Natural killer cell treated with Interleukin-12 subunit alpha and Interleukin-12 subunit beta and Interleukin-15 and Interleukin-18, amount 100 ng/mL, for 72 hours (primary cell): ENCODE measurements at regions not wholly inside any gene's neighbourhood (a gene's known extent, or its start where the extent isn't known, plus 50 kb on each side); places are given as distances from the start of the nearest gene placed in this dataset.

Experiments
- ATAC-seq, 2 donors: fragments of 150-1000 bp; cut with Tn5 transposase in 1 of 2; sonication (Bioruptor Pico), chemical (Tn5 transposase) in 1 of 2; 2 replicates each; pipeline ENCODE4 v1.10.0; 2021
- DNase-seq: peaks from one replicate; pipeline ENCODE4 v3.0.0; 2022; ENCODE audit warnings: low spot score
- H3K27ac Mint-ChIP-seq, 2 donors: 1 replicate in 1 of 2; 2 replicates in 1 of 2; pipeline ENCODE4 v1.8.0; 2022; ENCODE audit warnings: mixed read lengths in 2 of 2, mild to moderate bottlenecking in 1 of 2, moderate library complexity in 1 of 2
- H3K27me3 Mint-ChIP-seq, 2 donors: 1 replicate in 1 of 2; 2 replicates in 1 of 2; pipeline ENCODE4 v1.8.0; 2022; ENCODE audit warnings: mixed read lengths in 2 of 2
- H3K36me3 Mint-ChIP-seq: one replicate; pipeline ENCODE4 v1.8.0; 2022; ENCODE audit warnings: mixed read lengths
- H3K4me1 Mint-ChIP-seq, 2 donors: 1 replicate in 1 of 2; 2 replicates in 1 of 2; pipeline ENCODE4 v1.8.0; 2022; ENCODE audit warnings: low read depth in 2 of 2, mixed read lengths in 2 of 2, mild to moderate bottlenecking in 1 of 2
- H3K4me3 Mint-ChIP-seq: one replicate; pipeline ENCODE4 v1.8.0; 2022; ENCODE audit warnings: mixed read lengths
- H3K9me3 Mint-ChIP-seq: 2 replicates; pipeline ENCODE4 v1.8.0; 2022; ENCODE audit warnings: mixed read lengths

DNA sequence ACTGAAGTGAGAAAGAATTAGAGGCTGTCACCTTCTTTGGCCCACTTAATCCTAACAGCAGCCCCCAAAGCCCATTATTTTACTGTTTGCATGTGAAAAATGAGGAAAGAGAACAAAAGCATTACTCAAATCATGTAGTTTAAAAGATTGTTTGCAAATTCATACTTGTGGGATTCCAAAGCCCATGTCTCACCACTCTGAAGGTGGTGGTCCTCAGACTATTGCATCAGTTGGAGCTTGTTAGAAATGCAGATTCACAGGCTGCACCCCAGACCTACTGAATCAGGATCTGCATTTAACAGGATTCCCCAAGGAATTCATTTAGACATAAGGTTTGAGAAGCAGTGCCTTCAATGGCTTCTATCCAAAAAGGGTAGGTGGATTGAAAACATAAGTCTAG, 93.7 kb upstream of the PDE1C start:
- no peaks in the 10 kb centered on the region for H3K9me3 Mint-ChIP-seq
- H3K27me3 Mint-ChIP-seq: no peaks in the 10 kb centered on the region
- ATAC-seq: no peak
- H3K4me3 Mint-ChIP-seq: no peak overlapping the region
- H3K27ac Mint-ChIP-seq: no peak overlapping the region
- DNase-seq: no peak
- no peaks in the 10 kb centered on the region for H3K36me3 Mint-ChIP-seq
- no peaks in the 10 kb centered on the region for H3K4me1 Mint-ChIP-seq

DNA sequence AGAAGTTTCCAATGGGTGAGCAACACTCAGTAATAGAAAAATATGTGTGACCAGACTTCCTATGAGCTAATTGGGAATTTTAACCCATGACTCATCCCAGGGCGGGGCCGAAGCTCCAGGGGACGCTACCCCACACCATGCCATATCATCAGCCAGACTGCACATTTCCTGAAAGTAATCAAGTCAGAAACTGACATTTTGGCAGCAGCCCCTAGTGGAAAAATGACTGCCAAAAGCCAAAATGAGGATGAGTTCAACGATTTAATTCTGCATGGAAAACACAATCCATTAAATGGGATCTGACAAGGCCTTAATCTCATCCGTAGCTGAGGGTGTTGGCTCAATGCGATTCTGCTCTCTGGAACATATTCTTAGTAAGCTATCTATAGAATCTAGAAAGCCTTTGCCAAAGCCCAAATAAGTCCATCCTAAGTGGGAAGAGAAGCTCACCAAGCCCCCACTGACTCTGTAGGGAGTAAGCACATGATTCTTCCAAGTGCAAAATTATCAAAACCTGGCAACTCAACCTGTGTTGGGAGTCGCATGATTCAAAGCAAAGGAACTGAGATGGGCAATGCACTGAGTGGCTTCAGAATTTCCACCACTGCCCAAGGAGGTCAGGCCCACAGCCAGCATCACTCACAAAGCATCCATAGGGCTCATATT, 93.1 kb upstream of the PDE1C start:
- no peaks in the 10 kb centered on the region for H3K9me3 Mint-ChIP-seq
- no peaks in the 10 kb centered on the region for H3K36me3 Mint-ChIP-seq
- no peaks in the 10 kb centered on the region for H3K4me1 Mint-ChIP-seq
- H3K4me3 Mint-ChIP-seq: no peak overlapping the region
- H3K27ac Mint-ChIP-seq: no peak overlapping the region
- ATAC-seq (no peak), DNase-seq (no peak)
- H3K27me3 Mint-ChIP-seq: no peaks in the 10 kb centered on the region

DNA sequence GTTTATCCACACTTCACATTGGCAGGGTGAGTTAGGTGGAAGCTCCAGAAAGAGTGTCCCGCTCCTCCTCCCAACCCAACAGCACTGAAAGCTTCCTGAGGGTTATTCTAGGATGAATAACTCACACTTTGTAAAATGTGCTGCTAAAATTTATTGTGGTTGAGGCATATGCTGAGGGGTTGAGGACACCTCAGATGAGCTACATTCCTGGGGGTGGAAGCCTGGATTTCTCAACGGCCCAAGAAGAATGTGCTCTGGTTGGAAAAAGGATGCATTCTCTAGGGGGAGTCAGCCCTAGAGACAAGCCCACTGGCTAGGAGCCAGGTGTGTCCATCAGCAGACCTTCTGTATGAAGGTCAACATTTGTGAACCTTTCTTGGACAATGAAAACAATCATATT, 91.5 kb upstream of the PDE1C start:
- Mint-ChIP-seq H3K36me3 (no peaks in the 10 kb centered on the region), H3K4me3 (no peak overlapping the region), H3K27ac (no peak overlapping the region), H3K27me3 (no peaks in the 10 kb centered on the region), H3K4me1 (no peaks in the 10 kb centered on the region), H3K9me3 (no peaks in the 10 kb centered on the region)
- ATAC-seq: no peak
- DNase-seq: no peak

DNA sequence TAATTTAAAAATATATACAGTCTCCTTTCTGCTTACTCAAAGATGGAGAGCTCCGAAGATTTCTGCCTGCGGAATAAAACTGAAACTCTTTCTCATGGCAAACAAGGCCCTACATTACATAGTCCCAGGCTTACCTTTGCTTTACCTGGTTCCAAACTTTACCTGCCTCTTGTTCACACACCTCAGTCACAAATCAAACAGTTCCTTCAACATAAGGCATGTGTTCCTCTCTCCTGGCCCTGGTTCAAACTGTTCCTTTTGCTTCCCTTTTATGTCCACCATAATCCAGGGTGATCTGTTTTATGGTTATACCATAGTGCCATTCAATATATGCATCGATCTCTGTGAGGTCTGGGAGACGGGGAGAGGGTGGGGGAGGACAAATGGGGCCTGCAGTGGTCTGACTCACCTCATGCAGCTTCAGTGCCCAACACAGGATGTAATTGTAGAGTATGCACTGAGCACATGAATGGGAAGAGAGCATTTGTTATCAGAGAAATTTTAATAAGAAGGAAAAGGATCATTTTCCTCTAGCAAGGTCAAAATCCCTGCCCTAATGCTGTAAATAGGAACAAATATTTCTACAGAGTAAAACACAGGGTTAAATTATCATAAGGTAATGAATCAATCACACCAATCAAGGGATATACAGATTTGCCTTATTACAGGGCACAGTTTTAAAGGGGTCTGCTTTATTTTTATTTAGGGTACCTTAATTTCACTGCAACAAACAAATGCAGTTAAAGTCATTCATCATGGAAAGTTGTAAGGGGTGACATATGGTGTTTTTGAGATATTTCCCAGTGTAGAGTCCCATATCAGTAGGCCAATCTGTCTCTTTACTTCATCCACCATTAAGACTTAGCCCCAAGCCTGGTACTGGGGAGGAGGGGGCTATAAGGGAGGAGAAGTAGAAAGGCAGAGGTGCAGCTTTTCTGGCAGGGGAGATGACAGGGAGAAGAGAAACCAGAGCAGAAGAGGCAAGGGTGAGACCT, 88.8 kb upstream of the PDE1C start:
- no peak overlapping the region for H3K4me3 Mint-ChIP-seq
- DNase-seq: no peak
- no peaks in the 10 kb centered on the region for H3K4me1 Mint-ChIP-seq
- H3K27me3 Mint-ChIP-seq: peaks cover 0 to 2% of the 10 kb centered on the region in 2 donors
- H3K27ac Mint-ChIP-seq: no peak overlapping the region
- no peaks in the 10 kb centered on the region for H3K36me3 Mint-ChIP-seq
- H3K9me3 Mint-ChIP-seq: no peaks in the 10 kb centered on the region
- ATAC-seq: no peak

DNA sequence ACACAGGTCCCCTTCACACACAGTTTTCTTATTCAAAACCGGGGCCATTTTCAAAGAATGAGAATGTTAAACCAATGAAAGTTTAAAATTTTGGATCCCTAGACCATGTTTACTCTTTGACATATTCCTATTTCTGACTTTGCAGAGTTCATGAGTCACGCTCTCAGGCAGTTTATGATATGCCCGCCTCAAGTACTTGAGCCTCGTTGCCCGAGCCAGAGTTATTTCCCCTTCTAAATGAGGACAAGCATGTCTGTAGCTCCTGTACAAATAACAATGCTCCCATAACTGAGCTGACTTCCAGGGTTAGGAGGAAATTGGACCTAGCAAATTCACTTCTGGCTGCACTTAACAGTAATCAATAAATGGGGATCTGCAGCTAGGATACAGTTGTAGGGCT, 87.9 kb upstream of the PDE1C start:
- H3K27ac Mint-ChIP-seq: no peak overlapping the region
- ATAC-seq (no peak), DNase-seq (no peak)
- H3K27me3 Mint-ChIP-seq: peaks cover 0 to 2% of the 10 kb centered on the region in 2 donors
- no peaks in the 10 kb centered on the region for H3K36me3 Mint-ChIP-seq
- no peak overlapping the region for H3K4me3 Mint-ChIP-seq
- peaks cover 3% of the 10 kb centered on the region for H3K9me3 Mint-ChIP-seq
- no peaks in the 10 kb centered on the region for H3K4me1 Mint-ChIP-seq

DNA sequence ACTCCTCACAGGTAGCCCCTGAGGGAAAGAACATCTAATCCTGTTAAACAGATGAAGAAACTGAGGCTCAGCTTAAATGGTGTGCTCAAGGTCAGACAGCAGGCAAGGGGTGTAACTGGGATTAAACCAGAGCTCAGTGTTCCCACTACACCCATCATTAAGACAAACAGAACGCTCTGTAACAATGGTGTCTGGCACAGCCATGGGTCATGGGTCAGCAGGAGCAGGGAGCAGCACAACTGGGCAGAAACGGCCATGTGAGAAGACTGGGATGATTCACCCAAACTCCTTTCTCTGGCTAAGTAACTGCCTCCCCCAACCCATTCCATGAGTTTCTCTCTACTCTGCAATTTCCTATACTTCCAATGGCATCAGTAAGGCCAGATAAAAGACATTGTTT, 85.5 kb upstream of the PDE1C start:
- no peak for DNase-seq
- Mint-ChIP-seq H3K4me1 (no peaks in the 10 kb centered on the region), H3K27me3 (peaks cover 0 to 2% of the 10 kb centered on the region in 2 donors), H3K9me3 (peaks cover 4% of the 10 kb centered on the region), H3K27ac (no peak overlapping the region), H3K4me3 (no peak overlapping the region), H3K36me3 (no peaks in the 10 kb centered on the region)
- ATAC-seq: no peak

DNA sequence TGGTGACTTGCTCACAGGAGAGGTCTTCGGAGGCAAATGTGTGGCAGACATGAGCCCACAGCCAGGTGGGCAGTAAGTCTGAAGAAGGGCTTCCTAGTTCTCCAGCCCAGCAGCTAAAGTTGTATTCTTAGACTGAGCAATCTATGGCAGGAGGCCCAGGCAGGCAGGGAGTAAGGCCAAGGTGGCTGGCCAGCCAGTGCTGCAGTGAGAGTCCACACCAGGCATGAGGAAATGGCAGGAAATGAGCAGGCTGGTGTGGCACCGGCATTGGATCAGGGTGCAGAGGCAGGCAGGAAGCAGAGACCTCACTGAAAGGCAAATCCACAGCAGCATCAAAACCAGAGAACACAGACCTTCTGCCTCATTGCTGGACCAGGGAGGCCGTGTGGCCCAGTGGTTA, 84.6 kb upstream of the PDE1C start:
- Mint-ChIP-seq H3K9me3 (peaks cover 4% of the 10 kb centered on the region), H3K4me1 (no peaks in the 10 kb centered on the region), H3K27ac (no peak overlapping the region), H3K27me3 (peaks cover 0 to 2% of the 10 kb centered on the region in 2 donors), H3K36me3 (no peaks in the 10 kb centered on the region), H3K4me3 (no peak overlapping the region)
- ATAC-seq (no peak), DNase-seq (no peak)

DNA sequence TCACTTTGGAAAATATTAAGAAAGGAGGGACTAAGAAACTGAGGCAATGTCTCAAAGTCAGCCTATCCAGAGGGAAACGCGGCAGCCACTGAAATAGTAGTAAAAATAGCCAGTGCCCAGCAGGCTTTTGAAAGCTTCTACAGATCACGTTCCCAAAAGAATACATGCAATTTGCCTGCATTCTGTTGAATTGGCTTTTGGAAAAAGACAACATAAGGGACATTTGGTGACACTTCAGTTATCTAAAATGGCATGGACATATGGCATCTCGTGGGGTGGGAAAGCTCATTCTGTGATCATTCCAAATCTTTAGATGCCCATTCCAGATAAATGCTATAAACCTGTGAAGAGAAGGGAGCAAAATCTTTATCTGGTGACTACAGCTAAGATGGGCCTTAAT, 82.8 kb upstream of the PDE1C start:
- Mint-ChIP-seq H3K27me3 (peaks cover 0 to 2% of the 10 kb centered on the region in 2 donors), H3K4me1 (no peaks in the 10 kb centered on the region), H3K27ac (no peak overlapping the region), H3K4me3 (no peak overlapping the region), H3K36me3 (no peaks in the 10 kb centered on the region), H3K9me3 (peaks cover 4% of the 10 kb centered on the region)
- ATAC-seq (no peak), DNase-seq (no peak)

DNA sequence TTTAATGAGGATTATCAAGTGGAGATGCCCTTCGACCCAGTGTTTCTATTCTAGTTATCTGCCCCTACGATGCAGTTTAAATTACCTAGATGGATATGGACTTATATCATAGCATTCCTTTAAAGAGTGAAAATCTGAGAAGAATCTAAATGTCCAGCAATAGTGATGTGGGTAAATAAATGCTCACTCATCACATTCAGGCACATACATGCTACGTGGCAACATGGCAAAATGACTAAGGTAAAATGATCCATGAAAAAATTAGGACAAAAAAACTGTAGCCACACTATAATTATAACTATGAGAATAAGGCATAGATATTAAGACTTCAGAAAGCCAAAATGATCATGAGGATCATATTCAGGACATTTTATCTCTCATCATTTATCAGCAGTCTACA, 82.4 kb upstream of the PDE1C start:
- no peak overlapping the region for H3K4me3 Mint-ChIP-seq
- no peaks in the 10 kb centered on the region for H3K4me1 Mint-ChIP-seq
- DNase-seq (no peak), ATAC-seq (no peak)
- H3K36me3 Mint-ChIP-seq: no peaks in the 10 kb centered on the region
- peaks cover 4% of the 10 kb centered on the region for H3K9me3 Mint-ChIP-seq
- H3K27me3 Mint-ChIP-seq: peaks cover 0 to 2% of the 10 kb centered on the region in 2 donors
- no peak overlapping the region for H3K27ac Mint-ChIP-seq

DNA sequence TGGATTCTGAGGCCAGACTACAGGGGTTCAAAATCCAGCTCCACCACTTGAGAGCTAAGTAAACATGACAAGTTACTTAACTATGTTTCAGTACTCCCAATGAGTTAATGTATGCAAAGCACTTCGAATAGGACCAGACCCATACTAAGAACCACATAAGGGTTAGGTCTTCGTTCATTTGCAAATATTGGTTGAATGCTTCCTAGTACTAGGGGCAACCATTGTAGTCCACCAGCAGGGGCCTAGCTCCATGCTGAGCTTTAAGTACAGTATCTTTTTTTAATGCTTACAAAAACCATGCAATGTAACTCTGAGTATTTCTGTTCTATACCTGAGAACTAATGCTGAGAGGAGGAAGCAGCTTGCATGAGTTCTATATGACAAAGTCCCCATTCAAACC, 80.4 kb upstream of the PDE1C start:
- ATAC-seq (no peak), DNase-seq (no peak)
- peaks cover 4% of the 10 kb centered on the region for H3K9me3 Mint-ChIP-seq
- no peaks in the 10 kb centered on the region for H3K27me3 Mint-ChIP-seq
- no peak overlapping the region for H3K4me3 Mint-ChIP-seq
- no peak overlapping the region for H3K27ac Mint-ChIP-seq
- H3K4me1 Mint-ChIP-seq: no peaks in the 10 kb centered on the region
- no peaks in the 10 kb centered on the region for H3K36me3 Mint-ChIP-seq

DNA sequence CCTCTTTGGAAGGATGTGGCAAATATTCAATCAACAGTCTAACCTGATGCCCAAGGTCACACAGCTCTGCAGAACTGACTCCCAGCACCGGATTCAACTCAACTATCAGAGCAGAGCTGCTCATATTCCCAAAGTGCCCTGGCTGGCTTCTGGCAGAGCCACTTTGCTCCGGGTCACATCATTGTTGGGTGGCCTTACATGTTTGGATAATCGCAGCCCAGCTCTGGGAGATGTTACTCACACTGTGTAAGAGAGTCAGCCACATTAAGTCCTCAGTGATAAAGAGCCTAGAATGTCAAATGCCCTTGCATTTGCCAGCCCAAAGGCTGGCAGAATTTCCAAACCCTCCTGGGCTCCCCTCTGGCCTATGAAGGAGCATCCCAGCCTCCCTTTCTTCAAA, 79.8 kb upstream of the PDE1C start:
- DNase-seq (no peak), ATAC-seq (no peak)
- Mint-ChIP-seq H3K4me3 (no peak overlapping the region), H3K36me3 (no peaks in the 10 kb centered on the region), H3K27me3 (no peaks in the 10 kb centered on the region), H3K27ac (no peak overlapping the region), H3K9me3 (peaks cover 5% of the 10 kb centered on the region), H3K4me1 (no peaks in the 10 kb centered on the region)

DNA sequence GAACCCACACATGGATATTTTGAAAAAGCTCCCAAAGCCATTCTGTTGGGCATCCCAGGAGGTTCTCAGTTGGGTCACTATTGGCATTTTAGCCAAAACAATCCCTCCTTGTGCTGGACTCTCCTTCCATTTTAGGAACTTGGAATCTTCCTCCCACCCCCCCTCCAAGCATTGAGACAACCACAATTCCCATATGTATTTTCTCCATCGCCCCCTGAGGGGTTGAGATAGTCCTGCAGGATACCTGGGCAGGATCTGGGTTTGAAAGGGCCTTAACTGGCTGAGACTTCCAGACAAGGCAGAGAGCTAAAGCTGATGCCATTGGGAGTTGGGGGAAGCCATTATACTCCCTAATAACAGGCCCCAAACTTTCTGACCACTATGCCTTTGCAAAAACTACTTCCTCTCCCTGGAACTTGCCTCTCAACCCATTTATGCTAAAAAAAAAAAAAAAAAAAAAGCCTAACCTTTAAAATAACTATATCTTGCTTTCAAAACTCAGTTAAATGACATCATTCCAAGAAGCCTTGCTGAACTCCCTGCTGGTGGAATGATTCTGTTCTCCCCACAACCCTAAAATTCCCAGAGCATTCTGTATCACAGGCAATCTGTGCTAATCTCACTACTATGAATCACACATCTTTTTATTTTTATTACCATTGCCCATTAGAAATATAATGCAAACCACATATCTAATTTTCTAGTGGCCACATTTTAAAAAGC, 77.5 kb upstream of the PDE1C start:
- DNase-seq: no peak
- Mint-ChIP-seq H3K27me3 (no peaks in the 10 kb centered on the region), H3K36me3 (no peaks in the 10 kb centered on the region), H3K4me1 (no peaks in the 10 kb centered on the region), H3K9me3 (peaks cover 6% of the 10 kb centered on the region), H3K27ac (no peak overlapping the region), H3K4me3 (no peak overlapping the region)
- no peak for ATAC-seq

DNA sequence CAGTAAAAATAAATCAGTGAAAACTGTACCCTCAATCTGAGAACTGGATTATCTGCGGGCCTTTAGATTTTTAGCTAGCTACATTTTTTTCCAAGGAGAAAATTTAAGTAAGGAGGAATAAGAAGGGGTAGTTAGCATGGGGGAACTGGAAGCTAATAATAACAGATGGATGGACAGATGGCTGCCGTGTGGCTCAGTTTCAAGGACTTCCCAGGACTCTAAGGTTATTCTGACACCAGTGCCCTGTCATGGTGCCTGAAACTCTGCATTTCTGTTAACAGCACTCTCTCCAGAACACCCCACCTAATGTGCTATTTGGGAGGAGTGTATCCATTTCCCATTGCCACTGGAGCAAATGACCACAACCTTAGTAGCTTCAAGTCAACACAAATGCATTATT, 75.7 kb upstream of the PDE1C start:
- no peak overlapping the region for H3K27ac Mint-ChIP-seq
- H3K9me3 Mint-ChIP-seq: peaks cover 6% of the 10 kb centered on the region
- no peaks in the 10 kb centered on the region for H3K4me1 Mint-ChIP-seq
- ATAC-seq (no peak), DNase-seq (no peak)
- no peak overlapping the region for H3K4me3 Mint-ChIP-seq
- H3K36me3 Mint-ChIP-seq: no peaks in the 10 kb centered on the region
- no peaks in the 10 kb centered on the region for H3K27me3 Mint-ChIP-seq

DNA sequence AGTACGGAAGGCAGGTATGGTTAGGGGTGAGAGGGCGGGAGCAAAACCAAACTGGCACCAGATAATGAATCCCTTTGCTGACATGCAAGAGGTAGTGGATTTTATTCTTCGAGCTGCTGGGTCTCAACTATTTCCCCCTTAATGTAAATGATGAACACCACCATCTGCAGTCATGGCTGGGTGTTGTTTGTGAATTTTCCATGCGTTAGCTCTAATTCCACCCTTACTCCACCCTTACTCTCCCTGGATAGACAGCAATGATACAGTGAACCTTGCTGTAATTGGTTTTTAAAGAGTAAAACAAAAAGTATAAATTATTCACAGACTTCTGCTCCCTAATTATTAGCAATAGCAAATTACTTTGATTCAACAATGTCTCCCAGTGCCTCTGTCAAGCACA, 74.5 kb upstream of the PDE1C start:
- DNase-seq (no peak), ATAC-seq (no peak)
- Mint-ChIP-seq H3K4me3 (no peak overlapping the region), H3K9me3 (peaks cover 6% of the 10 kb centered on the region), H3K27ac (no peak overlapping the region), H3K27me3 (no peaks in the 10 kb centered on the region), H3K4me1 (no peaks in the 10 kb centered on the region), H3K36me3 (no peaks in the 10 kb centered on the region)
